ENCODE measurements at regions not wholly inside any gene's neighbourhood (a gene's known extent, or its start where the extent isn't known, plus 50 kb on each side); places are given as distances from the start of the nearest gene placed in this dataset.
"Not testable (repeated sequence)": the region's sequence is repeated elsewhere in the genome, so short reads cannot be mapped to it uniquely, and the experiment has no call there.

DNA sequence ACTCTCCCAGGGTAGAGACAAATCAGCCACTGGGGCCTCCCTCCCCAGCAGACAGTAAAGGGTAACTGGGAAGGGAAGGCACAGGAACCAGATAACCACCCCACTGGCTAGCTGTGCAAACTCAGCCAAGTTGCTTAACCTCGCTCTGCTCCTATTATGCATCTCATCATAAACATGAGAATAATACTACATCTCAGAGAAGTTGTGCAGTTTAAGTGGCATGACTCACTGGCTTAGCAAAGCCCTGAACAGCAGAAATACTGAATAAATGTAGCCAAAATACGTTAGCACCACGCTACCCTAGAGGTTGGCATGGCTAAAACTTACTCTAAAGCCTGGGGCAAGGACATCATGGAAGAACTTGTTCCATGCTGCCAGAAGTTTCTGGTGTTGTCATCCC lies 128.1 kb upstream of the ANK3 start:
- DNase-seq (ENCODE audit: low spot score), result no peak

DNA sequence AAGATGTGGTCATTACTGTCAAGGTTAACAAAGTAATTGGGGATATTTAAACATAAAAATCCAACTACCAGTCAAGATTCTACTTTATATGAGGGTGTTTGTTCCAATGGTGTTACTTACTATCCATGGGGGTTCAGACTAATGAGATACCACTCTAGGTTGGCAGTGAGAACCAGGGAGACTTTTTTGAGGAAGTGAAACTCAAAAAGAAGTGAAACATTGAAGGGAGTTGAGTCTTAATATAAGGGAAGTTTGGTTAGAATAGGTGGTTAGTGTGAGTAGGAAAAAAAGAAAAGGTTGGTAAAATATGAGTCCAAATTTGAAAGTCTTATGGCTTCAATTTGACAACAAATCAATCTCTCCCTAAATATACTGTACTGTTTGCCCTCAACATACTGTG lies 123.6 kb upstream of the ANK3 start:
- no peak for DNase-seq (ENCODE audit: low spot score)

DNA sequence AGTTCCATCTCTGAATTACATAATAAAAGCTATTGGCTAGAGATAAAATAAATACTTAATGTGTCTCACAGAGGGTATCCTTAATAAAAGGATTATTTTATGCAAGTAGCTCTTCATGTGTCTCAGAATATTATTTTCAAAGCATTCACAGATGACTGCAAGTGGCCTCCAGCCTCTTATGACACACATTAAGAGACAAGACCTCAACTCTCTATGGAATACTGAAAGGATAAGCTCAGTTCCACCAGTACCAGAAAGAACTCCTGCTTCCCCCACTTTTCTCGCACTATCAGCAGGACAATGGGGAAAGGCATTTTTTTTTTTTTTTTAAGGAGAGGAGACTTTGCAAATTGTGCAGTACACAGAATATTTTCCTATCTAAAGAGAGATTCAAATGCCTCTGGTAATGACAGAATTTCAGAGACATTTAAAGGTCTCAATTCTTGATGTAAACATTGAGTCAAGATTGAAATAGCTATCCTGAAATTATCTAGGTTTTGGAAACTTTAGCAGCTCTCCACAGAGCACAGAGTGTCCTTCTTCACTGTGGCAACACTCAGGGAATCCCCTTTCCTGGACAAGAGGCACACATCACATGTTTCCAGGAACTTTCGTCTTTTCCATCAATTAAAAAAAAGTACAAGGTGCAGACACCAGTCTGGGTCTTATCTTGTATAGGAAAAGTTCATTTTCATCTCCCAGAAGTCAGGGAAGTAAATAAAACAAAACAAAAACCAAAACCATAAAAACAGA lies 122.0 kb upstream of the ANK3 start:
- DNase-seq (ENCODE audit: low spot score), result no peak

DNA sequence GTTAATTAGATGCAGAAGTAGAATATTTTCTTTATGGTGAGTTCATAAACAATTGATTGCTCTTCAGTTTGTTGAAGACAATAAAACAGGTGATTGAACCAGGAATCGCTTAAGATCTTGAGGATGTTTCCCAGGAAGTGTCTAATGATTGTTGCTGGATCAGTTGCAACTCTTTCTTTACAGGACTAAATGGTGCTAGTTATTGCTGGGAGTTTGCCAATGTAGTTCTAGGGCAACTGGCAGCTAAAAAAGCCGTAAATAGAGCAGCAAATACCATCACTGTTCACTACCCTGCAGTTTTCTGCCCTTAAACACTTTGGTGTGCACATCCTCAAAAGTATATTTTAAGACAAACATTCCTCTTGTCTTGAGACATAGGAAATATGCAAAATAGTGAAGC lies 119.2 kb upstream of the ANK3 start:
- peak; percentile 21 for DNase-seq (ENCODE audit: low spot score)

DNA sequence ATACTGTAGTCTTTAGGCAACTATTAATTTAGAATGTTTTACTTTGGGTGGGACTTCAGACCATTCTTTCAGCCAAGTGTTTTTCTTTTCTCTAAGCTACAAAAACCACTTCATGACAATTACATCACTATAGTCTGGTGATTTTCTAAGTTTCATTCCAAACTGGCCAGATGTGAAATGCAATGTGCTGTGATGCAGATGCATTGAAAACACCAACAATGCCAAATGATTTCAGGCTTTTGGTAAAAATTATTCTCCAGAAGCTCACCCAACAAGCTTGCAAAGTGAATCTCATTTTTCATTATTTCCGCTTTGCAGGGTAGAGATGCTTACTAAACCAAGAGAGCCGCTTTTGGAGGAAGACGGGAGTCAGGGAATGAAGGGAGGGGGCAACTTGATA lies 118.4 kb upstream of the ANK3 start:
- no peak for DNase-seq (ENCODE audit: low spot score)

DNA sequence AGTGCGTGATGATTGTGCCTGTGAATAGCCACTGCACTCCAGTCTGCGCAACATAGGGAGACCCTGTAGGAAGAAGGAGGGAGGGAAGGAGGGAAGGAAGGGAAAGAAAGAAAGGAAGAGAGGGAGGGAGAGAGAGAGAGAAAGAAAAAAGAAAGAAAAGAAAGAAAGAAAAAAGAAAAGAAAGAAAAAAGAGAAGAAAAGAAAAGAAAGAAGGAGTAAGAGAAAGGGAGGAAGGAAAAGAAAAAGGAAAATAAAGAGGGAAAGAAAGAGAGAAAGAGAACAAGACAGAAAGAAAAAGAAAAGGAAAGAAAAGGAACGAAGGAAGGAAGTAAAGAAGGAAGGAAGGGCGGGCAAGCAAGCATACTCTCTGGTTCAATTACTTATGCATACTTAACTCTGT lies 112.9 kb upstream of the ANK3 start:
- no peak for DNase-seq (ENCODE audit: low spot score)

DNA sequence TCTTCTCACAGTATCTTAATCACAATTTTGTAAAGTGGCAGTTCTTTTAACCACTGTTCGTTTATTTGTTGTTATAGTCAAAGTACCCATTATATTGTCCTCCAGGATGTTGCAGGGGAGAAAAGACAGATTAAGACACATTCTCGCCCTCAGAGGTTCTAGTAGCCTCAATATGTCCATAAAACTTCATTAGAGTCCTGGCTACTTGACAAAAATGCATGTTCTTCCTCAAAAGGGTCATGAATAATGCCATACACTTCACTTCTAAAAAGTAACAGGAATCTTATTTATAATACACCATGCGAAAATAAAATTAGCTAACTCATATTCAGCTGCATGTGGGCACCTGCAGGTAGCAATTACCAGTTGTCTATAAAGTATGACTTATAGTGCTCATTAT lies 109.3 kb upstream of the ANK3 start:
- DNase-seq (ENCODE audit: low spot score), result no peak

DNA sequence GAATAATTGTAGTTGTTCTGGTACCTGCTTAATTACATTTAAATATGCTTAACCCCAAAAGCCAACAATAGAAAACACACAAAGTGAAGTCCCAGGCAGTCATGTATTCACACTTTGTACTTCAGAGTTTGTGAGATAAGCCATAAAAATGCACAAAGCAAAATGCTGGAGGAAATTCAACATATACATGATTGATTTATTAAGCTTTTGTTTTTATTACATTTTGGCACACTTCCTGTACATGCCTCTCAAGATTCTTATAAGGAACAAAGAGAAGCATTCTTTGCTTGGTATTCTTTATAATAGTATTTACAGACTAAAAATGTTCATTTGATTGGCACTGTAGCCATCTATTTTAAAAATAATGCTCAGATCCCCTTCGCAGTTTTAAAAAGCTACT lies 107.7 kb upstream of the ANK3 start:
- no peak for DNase-seq (ENCODE audit: low spot score)

DNA sequence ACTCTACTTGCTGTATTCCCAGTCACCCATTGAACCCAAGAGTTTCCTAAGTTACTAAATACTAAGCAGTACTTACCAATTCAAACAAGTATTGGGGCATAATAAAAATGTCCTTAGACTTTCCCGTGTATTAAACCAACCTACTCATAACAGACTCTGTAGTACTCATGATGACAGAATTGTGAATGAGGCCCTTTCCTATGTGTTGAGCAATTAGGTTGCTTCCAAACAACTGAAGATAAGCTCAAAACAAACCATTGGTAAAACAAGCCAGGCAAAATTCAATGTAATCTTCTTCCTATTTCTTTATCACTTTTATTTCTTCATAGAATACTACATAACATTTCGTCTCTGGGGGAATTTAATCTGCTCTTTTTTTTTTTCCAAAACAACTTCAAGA lies 106.5 kb upstream of the ANK3 start:
- no peak for DNase-seq (ENCODE audit: low spot score)

DNA sequence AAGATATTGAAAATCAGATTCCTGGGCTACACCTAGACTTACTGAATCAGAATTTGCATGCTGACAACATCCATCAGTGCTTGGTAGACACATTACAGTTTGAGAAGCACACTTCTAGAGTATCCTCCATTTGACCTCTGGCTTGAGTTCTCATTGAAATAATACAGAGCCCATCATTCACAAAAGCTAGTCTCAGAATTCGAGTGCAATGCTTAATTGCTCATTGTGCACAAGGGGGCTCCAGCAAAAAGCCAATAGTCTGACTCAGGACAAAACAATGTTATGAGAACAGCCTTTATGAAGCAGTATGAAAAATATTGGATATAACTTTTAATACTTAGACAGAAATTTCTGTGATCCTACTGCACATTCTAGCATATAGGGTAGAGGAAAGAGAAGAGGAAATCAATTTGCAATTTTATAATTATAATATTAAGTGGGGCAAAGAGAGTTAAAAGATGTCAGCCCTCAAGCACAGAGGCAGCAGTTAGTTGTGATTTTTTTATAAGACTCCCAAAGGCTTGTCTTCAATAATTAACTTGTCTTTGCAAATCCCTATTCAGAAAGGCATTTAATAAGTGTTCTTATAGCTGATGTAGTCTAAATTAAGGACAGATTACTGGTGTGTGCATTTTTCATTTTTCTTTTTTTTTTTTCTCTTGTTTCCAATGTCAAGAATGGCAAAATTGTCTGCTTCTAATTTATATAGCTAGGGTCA lies 105.8 kb upstream of the ANK3 start:
- no peak for DNase-seq (ENCODE audit: low spot score)

DNA sequence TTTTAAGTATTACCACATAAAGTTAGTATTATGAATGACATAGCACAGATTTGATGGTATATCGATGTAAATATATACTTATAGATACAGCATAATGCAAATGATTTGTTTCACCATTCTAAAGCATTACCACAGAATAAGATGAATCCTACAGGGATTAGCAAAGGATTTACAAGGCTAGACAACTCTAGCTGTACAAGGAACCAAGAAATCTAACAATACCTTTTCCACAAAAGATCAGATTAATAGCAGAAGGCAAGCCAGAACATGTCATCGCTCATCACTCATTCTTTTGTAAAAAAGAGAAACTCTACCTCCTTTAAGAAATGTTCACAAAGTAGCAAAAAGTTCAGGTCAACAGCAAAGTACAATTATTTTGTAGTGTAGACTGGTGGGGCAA lies 105.1 kb upstream of the ANK3 start:
- no peak for DNase-seq (ENCODE audit: low spot score)

DNA sequence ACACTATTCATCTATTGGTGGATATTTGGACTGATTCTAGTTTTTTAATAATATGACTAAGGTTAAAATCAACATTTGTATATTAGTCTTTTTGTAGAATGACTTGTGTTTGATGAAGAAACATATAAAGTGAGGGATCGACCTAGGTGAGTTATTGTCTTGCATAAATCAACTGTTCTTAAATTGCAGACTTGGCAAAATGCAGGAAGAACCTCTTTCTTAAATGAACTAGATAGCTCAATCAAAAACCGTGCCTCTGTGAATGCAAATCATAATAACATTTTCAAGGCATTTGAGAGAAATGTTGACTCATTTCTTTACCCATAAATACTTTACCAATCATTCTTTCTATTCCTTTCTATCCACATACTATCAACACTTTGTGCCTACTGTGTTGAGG lies 101.5 kb upstream of the ANK3 start:
- DNase-seq (ENCODE audit: low spot score), result no peak

DNA sequence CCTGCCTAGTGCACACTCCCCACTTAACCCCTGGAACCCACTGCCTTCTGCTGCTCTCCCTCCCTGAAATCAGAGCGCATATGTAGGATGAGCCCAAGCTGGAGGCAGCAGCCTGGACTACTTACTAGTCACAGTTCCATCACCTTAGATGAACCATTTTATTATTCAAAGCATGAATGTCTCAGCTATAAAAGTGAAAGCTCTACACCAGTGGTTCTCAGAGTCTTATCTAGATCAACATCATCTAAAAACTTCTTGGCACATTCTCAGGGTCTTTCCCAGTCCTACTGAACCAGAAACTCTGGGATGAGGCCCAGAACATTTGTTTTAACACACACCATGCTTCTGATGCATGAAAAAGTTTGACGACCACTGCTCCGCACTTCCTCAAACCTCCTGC lies 100.3 kb upstream of the ANK3 start:
- DNase-seq (ENCODE audit: low spot score), result no peak

DNA sequence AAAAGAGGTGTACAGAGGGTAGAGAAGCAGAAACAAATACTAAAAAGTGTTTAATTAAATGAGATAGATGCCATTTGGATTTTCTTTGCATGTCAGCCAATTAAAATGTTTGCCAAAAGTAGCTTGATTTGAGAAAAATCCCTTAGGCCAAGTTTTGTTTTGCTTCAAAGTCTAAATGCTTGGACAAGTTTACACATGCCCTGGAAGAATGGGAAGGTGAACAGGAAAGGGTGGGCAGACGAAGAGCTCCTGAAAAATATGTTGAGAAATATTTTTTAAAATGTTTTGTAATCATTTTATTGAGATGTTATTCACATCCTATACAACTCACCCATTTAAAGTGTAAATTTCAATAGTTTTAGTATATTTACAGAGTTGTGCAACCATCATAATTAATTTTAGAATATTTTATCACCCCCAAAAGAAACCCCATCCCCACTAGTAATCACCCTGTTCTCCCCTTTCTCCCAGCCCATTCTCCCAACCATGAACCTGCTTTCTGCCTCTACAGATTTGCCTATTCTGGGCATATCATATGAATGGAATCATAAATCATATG lies 98.5 kb upstream of the ANK3 start:
- no peak for DNase-seq (ENCODE audit: low spot score)

DNA sequence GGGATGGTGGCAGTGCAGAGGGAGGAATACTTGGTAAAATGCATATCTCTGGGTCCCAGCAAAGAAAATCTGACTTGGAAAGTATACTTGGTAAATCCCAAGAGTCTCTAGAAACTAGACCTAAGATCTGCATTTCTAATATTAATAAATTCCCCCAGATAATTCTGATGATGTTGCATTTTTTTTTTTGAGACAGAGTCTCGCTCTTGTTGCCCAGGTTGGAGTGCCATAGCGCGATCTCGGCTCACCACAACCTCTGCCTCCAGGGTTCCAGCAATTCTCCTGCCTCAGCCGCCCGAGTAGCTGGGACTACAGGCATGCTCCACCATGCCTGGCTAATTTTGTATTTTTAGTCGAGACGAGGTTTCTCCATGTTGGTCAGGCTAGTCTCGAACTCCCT lies 97.9 kb upstream of the ANK3 start:
- DNase-seq (ENCODE audit: low spot score), result no peak

DNA sequence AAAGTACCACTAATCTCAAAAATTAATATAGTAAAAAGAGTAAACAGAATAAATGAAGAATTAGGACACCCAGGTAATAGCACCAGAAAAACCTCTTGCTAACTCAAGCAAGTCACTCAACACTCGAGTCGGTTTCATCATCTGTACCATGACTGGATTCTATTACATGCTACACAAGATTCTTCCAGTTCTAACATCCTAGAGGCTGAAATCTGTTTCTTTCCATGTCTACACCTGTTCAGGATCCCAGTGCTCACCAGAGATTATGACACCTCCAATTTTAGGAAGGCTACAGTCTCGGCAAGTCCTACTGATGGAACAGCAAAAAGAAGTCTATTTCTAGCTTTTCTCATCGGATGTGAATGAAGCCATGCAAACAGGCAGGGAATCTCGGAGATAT lies 95.3 kb upstream of the ANK3 start:
- no peak for DNase-seq (ENCODE audit: low spot score)

DNA sequence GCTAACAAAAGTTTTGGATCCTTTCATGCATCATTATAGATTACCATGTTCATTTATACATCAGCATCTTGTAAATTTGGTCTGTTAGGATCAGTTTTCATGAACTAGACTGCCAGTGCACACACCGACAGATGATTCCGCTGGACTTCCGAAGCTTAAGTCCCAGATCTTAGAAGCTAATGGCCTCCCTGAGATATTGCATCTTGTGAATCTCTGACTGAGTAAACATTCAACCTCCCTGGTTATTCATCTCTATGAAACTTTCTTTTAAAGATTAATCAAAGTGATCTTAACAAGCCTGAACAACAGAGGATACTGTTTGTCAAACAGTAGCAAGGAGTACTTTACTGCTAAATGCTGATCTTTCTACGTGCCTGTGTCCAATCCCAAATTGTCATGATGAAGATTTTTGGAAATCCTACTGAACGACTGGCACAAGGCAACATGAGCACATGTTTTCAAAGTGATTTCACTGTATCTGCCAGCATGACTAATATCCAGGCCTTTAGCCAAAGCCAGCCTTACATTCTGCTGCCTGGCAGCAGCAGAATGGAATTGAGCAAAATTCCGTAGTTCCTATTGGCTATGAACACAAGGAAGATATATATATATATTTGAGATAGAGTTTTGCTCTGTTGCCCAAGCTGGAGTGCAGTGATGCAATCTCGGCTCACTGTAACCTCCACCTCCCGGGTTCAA lies 91.3 kb upstream of the ANK3 start:
- peak; percentile 94 for DNase-seq (ENCODE audit: low spot score)

DNA sequence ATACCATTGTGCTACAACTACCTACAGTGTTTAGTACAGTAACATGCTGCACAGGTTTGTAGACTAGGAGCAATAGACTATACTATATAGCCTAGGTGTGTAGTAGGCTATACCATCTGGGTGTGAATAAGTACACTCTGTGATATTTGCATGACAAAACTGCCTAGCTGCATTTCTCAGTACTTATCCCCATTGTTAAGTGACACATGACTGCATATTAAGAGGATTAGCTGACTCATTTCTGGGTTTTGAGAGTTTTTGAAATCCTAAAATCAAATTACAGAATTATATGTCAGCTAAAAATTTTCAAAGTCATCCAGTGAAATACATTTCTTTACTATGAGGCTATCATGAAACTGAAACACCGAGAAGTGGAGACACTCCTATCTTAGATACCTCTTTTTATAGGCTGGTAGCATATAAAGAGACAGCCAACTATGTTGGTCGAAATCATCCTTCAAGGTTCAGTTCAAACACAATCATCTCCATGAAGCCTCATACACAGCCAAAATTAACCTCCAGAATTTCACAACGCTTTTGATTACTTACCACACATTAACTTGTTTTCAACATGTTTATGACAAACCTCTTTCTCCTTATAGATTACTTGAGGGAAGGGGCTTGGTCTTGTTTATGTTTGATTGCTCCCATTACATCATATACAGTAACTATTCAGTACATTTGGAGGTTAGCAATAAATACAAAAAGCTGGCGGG lies 89.8 kb upstream of the ANK3 start:
- no peak for DNase-seq (ENCODE audit: low spot score)

DNA sequence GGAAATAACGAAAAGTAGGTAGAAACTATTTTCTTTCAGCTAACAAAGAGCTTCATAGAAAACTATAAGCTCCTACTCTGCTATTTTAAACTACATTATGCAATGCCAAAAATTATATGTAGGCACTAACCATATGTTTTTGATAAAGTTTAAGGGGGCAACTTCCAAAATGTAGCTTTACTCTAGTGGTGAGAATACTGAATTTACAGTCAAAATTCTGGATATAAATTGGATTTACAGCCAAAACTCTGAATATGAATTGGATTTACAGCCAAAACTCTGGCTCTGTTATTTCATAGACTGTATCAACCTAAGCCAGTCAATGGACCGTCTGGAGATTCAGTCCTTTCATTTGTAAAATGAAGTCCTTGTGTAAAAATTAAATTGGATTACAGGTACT lies 86.8 kb upstream of the ANK3 start:
- no peak for DNase-seq (ENCODE audit: low spot score)

DNA sequence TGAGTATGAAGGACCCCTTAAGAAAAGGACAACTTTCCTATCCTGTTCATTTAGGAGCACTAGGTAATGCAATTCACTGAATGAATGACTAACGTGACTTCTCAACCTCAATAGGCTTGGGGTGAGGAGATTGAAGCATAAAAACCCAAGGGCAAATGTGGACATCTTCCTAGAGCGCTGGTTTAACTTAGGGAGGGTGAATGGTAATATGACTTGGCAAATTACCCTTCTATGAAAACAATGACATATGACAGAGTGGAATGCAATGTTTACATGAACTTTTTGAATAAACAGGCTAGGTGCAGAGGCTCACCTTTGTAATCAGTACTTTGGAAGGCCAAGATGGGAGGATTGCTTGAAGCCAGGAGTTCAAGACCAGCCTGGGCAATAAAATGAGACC lies 83.9 kb upstream of the ANK3 start:
- no peak for DNase-seq (ENCODE audit: low spot score)

DNA sequence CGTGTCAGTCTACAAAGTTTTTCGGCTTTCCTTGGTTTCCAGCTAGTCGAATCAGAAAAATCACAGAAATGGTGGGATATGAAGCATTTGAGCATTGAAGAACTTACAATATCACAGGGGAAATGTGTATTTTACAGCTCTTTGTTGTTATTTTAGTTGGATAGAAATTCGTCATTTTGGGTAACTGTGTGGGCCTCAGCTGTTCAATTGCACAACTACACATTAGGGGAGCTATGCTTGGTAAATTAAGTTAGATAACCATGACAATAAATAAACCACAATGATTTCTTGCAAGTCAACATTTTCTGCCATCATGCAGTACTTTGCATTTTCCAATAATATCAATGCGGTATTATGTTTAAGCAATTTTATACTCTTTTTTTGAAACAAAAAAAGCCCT lies 80.4 kb upstream of the ANK3 start:
- DNase-seq (ENCODE audit: low spot score), result no peak

DNA sequence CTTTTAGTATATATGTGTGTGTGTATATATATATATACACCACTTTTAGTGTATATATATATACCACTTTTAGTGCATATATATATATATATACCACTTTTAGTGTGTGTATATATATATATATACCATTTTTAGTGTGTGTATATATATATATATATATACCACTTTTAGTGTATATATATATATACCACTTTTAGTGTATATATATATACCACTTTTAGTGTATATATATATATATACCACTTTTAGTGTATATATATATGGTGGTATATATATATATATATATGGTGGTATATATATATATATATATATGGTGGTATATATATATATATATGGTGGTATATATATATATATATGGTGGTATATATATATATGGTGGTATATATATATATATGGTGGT lies 79.5 kb upstream of the ANK3 start:
- DNase-seq (ENCODE audit: low spot score), result not testable (repeated sequence)

DNA sequence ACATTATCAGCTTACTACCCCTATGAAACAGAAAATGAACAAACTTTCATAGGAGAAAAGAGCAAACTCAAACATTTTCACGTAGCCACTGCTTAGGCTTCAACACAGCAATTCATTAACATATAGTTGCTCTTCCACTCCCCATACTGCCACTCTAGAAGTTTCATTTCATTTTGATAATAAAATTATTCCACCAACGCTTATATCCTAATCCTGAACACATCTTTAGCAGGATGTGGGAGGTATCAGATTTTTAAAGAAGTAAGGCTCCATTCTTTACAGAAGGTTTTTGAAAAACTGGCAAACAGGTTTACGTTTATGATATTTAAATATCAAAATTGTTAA lies 77.5 kb upstream of the ANK3 start:
- no peak for DNase-seq (ENCODE audit: low spot score)
